OCI-LY3 (cell line): ENCODE measurements at regions not wholly inside any gene's neighbourhood (a gene's known extent, or its start where the extent isn't known, plus 50 kb on each side); places are given as distances from the start of the nearest gene placed in this dataset.

Experiments
- CTCF ChIP-seq: fragments of 200-600, 300-600 bp; sonication (generic); IDR thresholded peaks from 2 replicates; pipeline ENCODE4 v1.5.1; 2014; ENCODE audit warnings: antibody characterized with exemption, low read length, low read depth
- EZH2phosphoT487 ChIP-seq: fragments of 200-600 bp; shearing (Covaris generic); IDR thresholded peaks from 2 replicates; pipeline ENCODE4 v1.6.1; 2018; ENCODE audit warnings: antibody characterized with exemption, mixed run types, low read depth

- TF ChIP-seq CTCF = no peak
- TF ChIP-seq EZH2phosphoT487 = no peak
Observed at GRCh38 chr2:120517751-120518469, 172.0 kb downstream of the INHBB start.
